ENCODE measurements at regions not wholly inside any gene's neighbourhood (a gene's known extent, or its start where the extent isn't known, plus 50 kb on each side); places are given as distances from the start of the nearest gene placed in this dataset.
A peak's percentile ranks its signal among the peaks of the same experiment; 100 is the strongest.

DNA sequence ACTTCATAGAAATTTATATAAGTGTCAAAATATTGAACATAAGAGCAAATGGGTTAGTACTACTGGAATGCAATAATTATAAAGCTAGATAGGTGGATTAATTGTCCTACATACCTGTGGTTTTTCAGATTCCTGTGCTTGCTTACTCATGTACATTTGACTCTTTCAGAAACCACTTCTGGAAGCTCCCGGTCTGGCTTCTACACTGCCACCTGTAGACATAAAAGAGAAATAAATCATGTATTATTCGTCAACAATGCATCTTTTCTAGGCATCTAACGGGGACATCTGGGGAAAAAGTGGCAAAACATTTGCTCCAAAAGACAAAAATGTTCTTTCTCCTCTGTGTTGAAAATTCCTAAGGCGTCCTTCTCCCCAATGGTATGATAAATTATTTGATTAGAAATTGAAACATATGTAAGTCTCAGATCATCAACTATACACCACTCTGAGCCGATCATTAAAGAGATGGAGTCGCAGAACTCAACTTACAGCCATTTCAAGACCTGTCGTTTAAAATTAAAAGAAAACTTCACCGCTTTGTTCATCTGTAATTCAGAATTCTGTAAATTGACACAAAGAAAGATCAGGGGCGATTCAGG is 648.7 kb upstream of the DIPK2B start:
- TF ChIP-seq, protein P1, sequence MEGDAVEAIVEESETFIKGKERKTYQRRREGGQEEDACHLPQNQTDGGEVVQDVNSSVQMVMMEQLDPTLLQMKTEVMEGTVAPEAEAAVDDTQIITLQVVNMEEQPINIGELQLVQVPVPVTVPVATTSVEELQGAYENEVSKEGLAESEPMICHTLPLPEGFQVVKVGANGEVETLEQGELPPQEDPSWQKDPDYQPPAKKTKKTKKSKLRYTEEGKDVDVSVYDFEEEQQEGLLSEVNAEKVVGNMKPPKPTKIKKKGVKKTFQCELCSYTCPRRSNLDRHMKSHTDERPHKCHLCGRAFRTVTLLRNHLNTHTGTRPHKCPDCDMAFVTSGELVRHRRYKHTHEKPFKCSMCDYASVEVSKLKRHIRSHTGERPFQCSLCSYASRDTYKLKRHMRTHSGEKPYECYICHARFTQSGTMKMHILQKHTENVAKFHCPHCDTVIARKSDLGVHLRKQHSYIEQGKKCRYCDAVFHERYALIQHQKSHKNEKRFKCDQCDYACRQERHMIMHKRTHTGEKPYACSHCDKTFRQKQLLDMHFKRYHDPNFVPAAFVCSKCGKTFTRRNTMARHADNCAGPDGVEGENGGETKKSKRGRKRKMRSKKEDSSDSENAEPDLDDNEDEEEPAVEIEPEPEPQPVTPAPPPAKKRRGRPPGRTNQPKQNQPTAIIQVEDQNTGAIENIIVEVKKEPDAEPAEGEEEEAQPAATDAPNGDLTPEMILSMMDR (IDR thresholded peaks at IDR 0.05; ENCODE audit: low read depth, low read length): peak; percentile 29
- TF ChIP-seq POLR2A (IDR thresholded peaks at IDR 0.05; ENCODE audit: extremely low read depth, insufficient read length): no peak
- TF ChIP-seq, protein P2, sequence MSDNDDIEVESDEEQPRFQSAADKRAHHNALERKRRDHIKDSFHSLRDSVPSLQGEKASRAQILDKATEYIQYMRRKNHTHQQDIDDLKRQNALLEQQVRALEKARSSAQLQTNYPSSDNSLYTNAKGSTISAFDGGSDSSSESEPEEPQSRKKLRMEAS (IDR thresholded peaks at IDR 0.05; ENCODE audit: low read depth, low read length): no peak

Data from NB4 (cell line).